ENCODE measurements at regions not wholly inside any gene's neighbourhood (a gene's known extent, or its start where the extent isn't known, plus 50 kb on each side); places are given as distances from the start of the nearest gene placed in this dataset.

DNA sequence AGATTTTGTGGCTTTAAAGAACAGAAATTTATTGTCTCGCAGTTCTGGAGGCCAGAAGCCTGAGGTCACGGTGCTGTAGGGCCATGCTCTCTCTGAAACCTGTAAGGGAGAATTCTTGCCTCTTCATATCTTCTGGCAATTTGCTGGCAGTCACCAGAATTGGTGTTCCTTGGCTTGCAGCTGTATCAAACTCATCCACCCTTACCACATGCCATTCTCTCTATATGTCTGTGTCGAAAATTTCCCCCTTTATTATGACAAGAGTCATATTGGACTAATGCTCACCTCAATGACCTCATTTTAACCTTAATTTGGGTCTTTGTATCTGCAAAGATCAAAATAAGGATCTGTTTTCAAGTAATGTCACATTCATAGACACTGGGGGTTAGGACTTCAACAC is 266.7 kb downstream of the IL20RB start:
- Mint-ChIP-seq H3K36me3 (ENCODE audit: low read depth) (no peaks in the 10 kb centered on the region), H3K27me3 (ENCODE audit: low read depth) (no peaks in the 10 kb centered on the region), H3K4me3 (ENCODE audit: low read depth) (no peak overlapping the region), H3K27ac (no peak overlapping the region), H3K9me3 (no peaks in the 10 kb centered on the region), H3K4me1 (ENCODE audit: low read depth) (no peaks in the 10 kb centered on the region)
- DNase-seq (ENCODE audit: low spot score) = no peak
- intact Hi-C loops (cut with micrococcal nuclease) = no loop called here

DNA sequence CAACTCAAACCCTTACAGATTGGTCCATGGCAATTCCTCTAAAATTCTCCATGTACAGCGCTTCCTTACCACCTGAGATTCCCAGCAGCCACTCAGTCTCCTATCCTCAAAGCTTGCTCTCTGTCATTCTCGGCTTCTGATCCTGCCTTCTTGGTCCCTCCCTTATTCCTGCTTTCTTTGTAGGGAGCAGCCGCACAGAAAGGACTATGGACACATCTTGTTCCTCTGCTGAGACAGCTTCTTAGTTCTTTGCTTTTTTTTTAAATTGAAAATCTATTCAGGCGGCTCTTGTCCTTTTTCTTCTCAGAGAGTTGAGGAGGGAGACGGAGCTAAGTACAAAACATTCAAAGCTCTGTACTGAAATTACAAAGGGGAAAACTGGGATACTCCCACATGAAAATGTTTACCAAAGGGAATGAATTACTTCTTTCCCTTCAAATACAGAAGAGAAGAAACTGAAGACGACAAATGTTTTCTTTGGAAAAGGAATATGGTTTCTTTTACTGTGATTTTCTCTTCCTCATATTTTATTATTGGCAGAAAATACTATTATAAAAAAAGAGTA is 285.1 kb downstream of the IL20RB start:
- DNase-seq (ENCODE audit: low spot score) = no peak
- H3K27ac Mint-ChIP-seq = no peak overlapping the region
- H3K36me3 Mint-ChIP-seq (ENCODE audit: low read depth) = no peaks in the 10 kb centered on the region
- H3K27me3 Mint-ChIP-seq (ENCODE audit: low read depth) = no peaks in the 10 kb centered on the region
- no peaks in the 10 kb centered on the region for H3K4me1 Mint-ChIP-seq (ENCODE audit: low read depth)
- intact Hi-C loops (cut with micrococcal nuclease) = no loop called here
- peaks cover 4% of the 10 kb centered on the region for H3K9me3 Mint-ChIP-seq
- H3K4me3 Mint-ChIP-seq (ENCODE audit: low read depth) = no peak overlapping the region

DNA sequence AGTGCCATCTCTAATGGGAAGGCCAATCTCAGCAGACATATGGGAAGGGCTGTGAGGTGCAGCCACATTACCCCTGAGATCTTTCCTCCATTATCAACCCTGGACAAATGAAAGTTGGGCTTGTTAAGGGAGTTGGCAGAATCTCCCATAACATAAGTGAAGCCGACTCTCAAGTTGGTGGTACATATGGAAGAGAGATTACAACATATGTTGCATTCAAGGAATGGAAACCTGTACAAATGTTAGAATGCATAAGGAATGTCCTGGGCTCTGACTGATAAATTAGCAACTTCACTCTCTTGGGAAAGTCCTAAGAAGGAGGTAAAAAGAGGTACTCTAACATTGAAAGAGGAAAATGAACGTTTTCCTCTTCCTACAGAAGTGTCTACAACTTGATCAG is 288.7 kb downstream of the IL20RB start:
- Mint-ChIP-seq H3K4me1 (ENCODE audit: low read depth) (no peaks in the 10 kb centered on the region), H3K9me3 (peaks cover 12% of the 10 kb centered on the region), H3K4me3 (ENCODE audit: low read depth) (no peak overlapping the region), H3K27me3 (ENCODE audit: low read depth) (no peaks in the 10 kb centered on the region), H3K27ac (no peak overlapping the region), H3K36me3 (ENCODE audit: low read depth) (no peaks in the 10 kb centered on the region)
- intact Hi-C loops (cut with micrococcal nuclease) = no loop called here
- no peak for DNase-seq (ENCODE audit: low spot score)

DNA sequence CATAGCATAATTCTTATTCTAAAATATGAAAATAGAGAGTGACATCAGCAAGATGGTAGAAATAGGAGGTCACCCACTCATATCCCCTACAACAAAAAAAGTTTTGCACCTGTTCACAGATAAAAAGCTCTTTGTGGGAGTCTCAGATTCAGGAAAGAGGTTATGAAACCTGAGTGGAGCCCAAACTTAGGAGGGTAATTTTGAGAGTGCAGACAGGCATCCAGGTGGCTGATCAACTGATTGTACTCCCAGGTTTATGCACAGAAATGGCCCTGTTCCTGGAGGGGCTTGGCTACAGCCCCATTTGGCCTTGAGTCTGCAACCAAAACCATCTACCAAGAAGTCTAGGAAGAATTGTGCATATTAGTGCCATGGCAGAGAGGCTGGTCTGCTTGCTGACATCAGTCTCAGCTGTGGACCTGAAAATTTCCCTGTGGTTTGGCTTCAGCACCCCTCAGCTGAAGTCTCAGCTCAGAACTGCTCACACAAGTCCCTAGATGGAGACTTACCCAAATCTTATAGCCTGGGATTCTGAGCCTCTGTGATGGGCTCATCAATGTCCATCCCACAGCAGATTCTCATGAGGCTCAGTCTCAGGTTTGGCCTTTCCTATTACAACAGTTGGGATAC is 291.6 kb downstream of the IL20RB start:
- Mint-ChIP-seq H3K4me3 (ENCODE audit: low read depth) (no peak overlapping the region), H3K27me3 (ENCODE audit: low read depth) (no peaks in the 10 kb centered on the region), H3K9me3 (peaks cover 12% of the 10 kb centered on the region), H3K4me1 (ENCODE audit: low read depth) (no peaks in the 10 kb centered on the region), H3K27ac (no peak overlapping the region), H3K36me3 (ENCODE audit: low read depth) (no peaks in the 10 kb centered on the region)
- intact Hi-C loops (cut with micrococcal nuclease) = no loop called here
- no peak for DNase-seq (ENCODE audit: low spot score)

DNA sequence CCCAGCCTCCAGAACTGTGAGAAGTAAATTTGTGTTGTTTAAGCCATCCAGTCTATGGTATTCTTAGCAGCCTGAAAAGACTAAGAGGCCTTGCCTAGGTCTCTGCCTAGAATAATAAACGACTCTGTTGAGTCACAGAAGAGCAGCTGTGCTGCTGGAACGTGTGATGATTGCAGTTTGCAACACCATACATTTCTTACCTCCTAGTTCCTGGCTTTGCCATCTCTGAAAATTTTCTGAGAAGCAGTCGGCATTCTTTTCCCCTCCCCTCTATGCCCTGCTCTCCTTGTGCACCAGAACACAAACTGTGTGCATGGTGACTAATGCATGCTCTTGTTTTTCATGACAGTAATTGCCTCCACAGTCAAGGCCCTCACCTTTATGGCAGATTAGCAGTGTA is 301.3 kb downstream of the IL20RB start:
- no peaks in the 10 kb centered on the region for H3K9me3 Mint-ChIP-seq
- H3K36me3 Mint-ChIP-seq (ENCODE audit: low read depth) = no peaks in the 10 kb centered on the region
- no peak overlapping the region for H3K4me3 Mint-ChIP-seq (ENCODE audit: low read depth)
- no peak for DNase-seq (ENCODE audit: low spot score)
- H3K27ac Mint-ChIP-seq = no peak overlapping the region
- intact Hi-C loops (cut with micrococcal nuclease) = no loop called here
- no peaks in the 10 kb centered on the region for H3K4me1 Mint-ChIP-seq (ENCODE audit: low read depth)
- H3K27me3 Mint-ChIP-seq (ENCODE audit: low read depth) = no peaks in the 10 kb centered on the region

DNA sequence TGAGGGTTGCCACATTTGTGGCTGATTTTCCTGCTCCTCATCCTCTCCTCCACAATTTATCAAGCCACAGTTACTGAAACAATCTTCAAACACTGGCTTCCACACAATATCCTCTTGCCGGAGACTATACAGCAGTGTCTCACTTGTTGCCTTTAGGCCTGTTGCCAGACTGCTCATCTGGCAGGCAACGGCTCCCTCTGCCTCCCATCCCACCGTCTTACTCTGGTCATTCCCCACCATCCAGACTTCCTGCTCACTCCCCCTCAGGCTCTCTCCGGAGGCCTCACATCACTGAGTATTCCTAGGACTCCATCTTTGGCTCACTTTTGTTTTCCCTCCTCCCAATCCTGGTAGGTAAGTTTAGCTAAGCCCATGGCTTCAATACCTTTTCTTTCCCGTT is 301.9 kb downstream of the IL20RB start:
- Mint-ChIP-seq H3K4me3 (ENCODE audit: low read depth) (no peak overlapping the region), H3K4me1 (ENCODE audit: low read depth) (no peaks in the 10 kb centered on the region), H3K27ac (no peak overlapping the region), H3K9me3 (no peaks in the 10 kb centered on the region), H3K36me3 (ENCODE audit: low read depth) (no peaks in the 10 kb centered on the region), H3K27me3 (ENCODE audit: low read depth) (no peaks in the 10 kb centered on the region)
- DNase-seq (ENCODE audit: low spot score) = no peak
- intact Hi-C loops (cut with micrococcal nuclease) = no loop called here

DNA sequence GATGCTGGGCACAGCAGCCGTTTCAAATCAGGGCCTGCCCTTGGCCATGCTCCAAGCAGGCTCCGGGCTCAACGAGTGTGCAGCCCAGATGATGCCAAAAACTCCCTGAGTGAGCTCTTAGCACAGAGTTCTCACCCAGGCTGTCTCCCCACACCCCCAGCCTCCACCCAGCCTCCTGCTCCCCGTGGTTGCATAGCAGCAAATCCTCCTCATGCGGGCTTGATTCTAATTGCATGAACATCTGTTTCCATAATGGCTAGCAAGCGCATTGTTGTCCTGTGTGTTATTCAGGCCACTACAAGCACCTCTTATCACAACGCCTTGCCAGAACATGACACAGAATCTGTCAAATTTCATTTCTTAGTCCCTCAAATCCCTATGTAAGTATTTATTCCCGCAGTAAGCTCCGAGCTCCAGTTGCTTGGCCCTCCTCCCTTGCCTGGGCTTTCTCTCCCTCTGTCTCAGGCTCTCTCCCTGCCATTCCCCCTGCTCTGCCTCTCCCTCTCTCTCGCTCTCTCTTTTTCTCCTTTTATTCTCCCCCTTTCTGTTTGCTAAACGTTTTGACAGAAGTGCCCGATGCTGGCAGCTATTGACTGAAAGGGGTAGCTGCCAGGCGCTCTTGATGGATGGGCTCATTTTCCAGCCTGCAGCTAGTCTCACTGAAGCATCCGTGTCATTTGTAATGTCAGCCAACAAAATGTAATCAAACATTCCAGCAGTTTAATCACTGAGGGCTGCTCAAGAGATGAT is 306.5 kb downstream of the IL20RB start:
- no peaks in the 10 kb centered on the region for H3K36me3 Mint-ChIP-seq (ENCODE audit: low read depth)
- no peaks in the 10 kb centered on the region for H3K27me3 Mint-ChIP-seq (ENCODE audit: low read depth)
- no peaks in the 10 kb centered on the region for H3K9me3 Mint-ChIP-seq
- DNase-seq (ENCODE audit: low spot score) = no peak
- no peak overlapping the region for H3K4me3 Mint-ChIP-seq (ENCODE audit: low read depth)
- H3K4me1 Mint-ChIP-seq (ENCODE audit: low read depth) = no peaks in the 10 kb centered on the region
- no peak overlapping the region for H3K27ac Mint-ChIP-seq
- intact Hi-C loops (cut with micrococcal nuclease) = no loop called here

DNA sequence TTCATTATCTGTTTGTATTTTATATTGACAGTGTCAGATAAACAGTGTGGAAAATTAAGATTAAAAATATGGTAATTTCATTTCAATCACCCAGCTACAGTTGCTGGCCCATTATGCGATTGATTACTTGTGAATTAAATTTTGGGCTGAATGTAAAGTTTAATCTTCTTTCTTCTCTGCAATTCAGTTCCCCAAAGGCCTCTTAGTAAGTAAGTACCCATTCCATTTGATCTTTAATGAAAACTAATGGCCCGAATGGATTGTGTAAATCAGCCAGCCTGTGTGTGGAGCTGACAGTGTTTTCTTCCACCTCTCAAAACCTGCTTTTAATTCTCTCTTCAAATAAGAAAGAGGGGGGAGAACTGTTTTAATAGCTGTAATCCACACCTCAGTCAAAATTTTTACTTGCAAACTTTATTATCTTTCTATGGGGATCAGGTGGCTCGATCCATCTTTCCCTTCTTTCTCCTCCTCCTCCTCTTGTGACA is 307.1 kb downstream of the IL20RB start:
- no peaks in the 10 kb centered on the region for H3K27me3 Mint-ChIP-seq (ENCODE audit: low read depth)
- no peaks in the 10 kb centered on the region for H3K36me3 Mint-ChIP-seq (ENCODE audit: low read depth)
- no peak overlapping the region for H3K27ac Mint-ChIP-seq
- no peaks in the 10 kb centered on the region for H3K9me3 Mint-ChIP-seq
- no peak overlapping the region for H3K4me3 Mint-ChIP-seq (ENCODE audit: low read depth)
- intact Hi-C loops (cut with micrococcal nuclease) = no loop called here
- DNase-seq (ENCODE audit: low spot score) = no peak
- H3K4me1 Mint-ChIP-seq (ENCODE audit: low read depth) = no peaks in the 10 kb centered on the region

DNA sequence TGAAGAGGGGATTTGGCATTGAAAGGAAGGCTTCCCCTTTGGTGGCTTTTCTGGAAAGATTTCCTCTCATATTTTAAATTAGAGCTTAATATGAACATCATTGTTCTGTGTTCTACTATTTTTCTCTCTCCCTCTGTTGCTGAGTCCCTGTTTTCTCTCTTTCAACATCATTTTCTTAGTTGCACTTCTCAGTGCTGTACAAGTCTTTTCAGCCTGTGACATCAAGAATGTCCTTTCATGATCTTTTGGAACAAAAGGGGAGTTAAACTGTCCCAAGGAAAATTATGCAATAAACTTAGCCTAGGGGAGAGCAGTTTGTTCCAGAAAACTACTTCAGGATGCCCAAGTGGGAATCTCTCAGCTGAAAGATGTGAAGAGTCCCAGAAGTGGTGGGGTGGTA is 325.1 kb downstream of the IL20RB start:
- Mint-ChIP-seq H3K36me3 (ENCODE audit: low read depth) (no peaks in the 10 kb centered on the region), H3K27me3 (ENCODE audit: low read depth) (no peaks in the 10 kb centered on the region), H3K4me1 (ENCODE audit: low read depth) (no peaks in the 10 kb centered on the region), H3K27ac (no peak overlapping the region), H3K9me3 (no peaks in the 10 kb centered on the region), H3K4me3 (ENCODE audit: low read depth) (no peak overlapping the region)
- DNase-seq (ENCODE audit: low spot score) = no peak
- intact Hi-C loops (cut with micrococcal nuclease) = no loop called here

DNA sequence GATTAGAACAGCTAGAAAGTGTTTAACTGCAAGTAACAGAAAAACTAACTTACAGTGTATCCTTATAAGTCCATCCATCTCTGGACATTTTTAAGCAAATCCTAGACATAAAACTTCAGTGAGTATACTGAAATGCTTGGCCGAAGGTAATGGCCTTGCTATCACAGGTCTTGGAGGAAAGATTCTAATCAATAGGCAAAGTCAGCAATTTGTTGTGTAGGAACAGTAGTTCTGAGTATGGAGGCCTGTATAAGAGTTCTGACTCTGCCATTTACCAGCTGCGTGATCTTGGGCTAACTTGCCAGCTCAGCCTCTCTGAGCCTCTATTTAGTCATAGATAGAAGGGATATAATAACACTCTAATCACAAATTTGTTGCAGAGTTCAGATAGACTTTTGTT is 328.1 kb downstream of the IL20RB start:
- no peaks in the 10 kb centered on the region for H3K9me3 Mint-ChIP-seq
- no peak for DNase-seq (ENCODE audit: low spot score)
- H3K4me3 Mint-ChIP-seq (ENCODE audit: low read depth) = no peak overlapping the region
- H3K36me3 Mint-ChIP-seq (ENCODE audit: low read depth) = no peaks in the 10 kb centered on the region
- no peaks in the 10 kb centered on the region for H3K27me3 Mint-ChIP-seq (ENCODE audit: low read depth)
- H3K27ac Mint-ChIP-seq = no peak overlapping the region
- intact Hi-C loops (cut with micrococcal nuclease) = no loop called here
- H3K4me1 Mint-ChIP-seq (ENCODE audit: low read depth) = no peaks in the 10 kb centered on the region

DNA sequence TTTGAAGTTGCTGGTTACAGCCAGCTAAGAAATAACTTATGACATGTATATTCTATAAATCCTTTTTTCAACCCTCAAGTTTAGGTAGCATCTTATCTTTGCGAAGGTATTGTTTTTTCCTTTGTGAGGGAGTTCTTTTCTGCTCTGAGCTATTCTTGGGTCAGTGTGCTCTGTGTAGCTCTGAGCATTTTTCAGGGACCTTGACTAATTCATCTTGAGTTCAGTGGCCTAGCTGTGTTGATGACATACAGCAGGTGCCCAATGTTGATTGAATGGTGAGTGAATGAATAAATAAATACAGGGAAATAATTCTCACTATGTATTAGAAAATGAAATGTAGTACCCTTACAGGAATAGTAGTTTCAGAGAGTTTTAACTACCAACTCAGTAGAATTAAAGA is 335.3 kb downstream of the IL20RB start:
- no peak for DNase-seq (ENCODE audit: low spot score)
- Mint-ChIP-seq H3K9me3 (no peaks in the 10 kb centered on the region), H3K36me3 (ENCODE audit: low read depth) (no peaks in the 10 kb centered on the region), H3K4me1 (ENCODE audit: low read depth) (no peaks in the 10 kb centered on the region), H3K4me3 (ENCODE audit: low read depth) (no peak overlapping the region), H3K27me3 (ENCODE audit: low read depth) (no peaks in the 10 kb centered on the region), H3K27ac (no peak overlapping the region)
- intact Hi-C loops (cut with micrococcal nuclease) = no loop called here

DNA sequence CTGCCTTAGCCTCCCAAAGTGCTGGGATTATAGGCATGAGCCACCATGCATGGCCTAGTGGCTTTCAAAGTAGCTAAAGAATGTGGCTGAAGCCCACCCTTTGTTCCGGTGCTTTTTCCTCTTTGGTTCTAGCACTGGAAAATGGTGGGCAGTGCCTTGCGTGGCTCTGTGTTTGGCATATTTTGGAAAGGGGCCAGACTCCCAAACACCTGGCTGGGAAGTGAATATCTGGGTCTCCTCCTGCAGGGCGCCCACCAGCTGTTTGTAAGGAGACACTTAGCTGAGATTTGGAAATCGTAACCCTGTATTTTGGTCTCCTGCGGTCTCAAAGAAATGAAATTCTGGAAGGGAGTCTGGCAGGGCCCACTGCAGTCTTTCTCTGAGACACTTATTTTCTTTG is 336.4 kb downstream of the IL20RB start:
- H3K27me3 Mint-ChIP-seq (ENCODE audit: low read depth) = no peaks in the 10 kb centered on the region
- no peak overlapping the region for H3K27ac Mint-ChIP-seq
- H3K36me3 Mint-ChIP-seq (ENCODE audit: low read depth) = no peaks in the 10 kb centered on the region
- DNase-seq (ENCODE audit: low spot score) = no peak
- H3K9me3 Mint-ChIP-seq = no peaks in the 10 kb centered on the region
- intact Hi-C loops (cut with micrococcal nuclease) = no loop called here
- no peaks in the 10 kb centered on the region for H3K4me1 Mint-ChIP-seq (ENCODE audit: low read depth)
- H3K4me3 Mint-ChIP-seq (ENCODE audit: low read depth) = no peak overlapping the region

DNA sequence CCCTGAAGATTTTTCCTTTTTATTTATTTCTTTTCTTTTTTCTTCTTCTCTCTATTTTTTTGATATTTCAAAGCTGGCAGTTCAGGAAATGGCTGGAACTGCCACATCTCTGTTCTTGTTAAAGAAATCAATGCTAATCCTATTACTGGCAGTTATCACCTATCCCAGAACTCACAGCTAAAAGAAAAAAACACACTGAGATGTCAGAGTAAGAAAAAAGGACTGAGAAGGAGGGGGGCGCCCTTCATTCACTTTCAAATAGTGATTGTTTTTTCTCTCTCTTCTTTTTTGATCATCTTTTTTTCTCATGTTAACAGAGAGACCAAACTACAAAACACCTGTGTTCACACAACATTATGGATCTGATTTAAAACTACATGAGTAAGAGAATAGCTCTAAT is 337.1 kb downstream of the IL20RB start:
- no peaks in the 10 kb centered on the region for H3K4me1 Mint-ChIP-seq (ENCODE audit: low read depth)
- no peaks in the 10 kb centered on the region for H3K36me3 Mint-ChIP-seq (ENCODE audit: low read depth)
- no peak for DNase-seq (ENCODE audit: low spot score)
- H3K9me3 Mint-ChIP-seq = no peaks in the 10 kb centered on the region
- no peaks in the 10 kb centered on the region for H3K27me3 Mint-ChIP-seq (ENCODE audit: low read depth)
- H3K27ac Mint-ChIP-seq = no peak overlapping the region
- no peak overlapping the region for H3K4me3 Mint-ChIP-seq (ENCODE audit: low read depth)
- intact Hi-C loops (cut with micrococcal nuclease) = no loop called here

Data from activated T-helper 2 cell treated with anti-CD3 and anti-CD28 coated beads, Interferon-gamma antibody, Interleukin-2, Interleukin-4, amounts not matched to agents 10 μg/mL and 5 μg/mL and 100 μg/mL, durations not matched to agents 14 hours and 24 hours and 36 hours (primary cell).